ENCODE measurements at regions not wholly inside any gene's neighbourhood (a gene's known extent, or its start where the extent isn't known, plus 50 kb on each side); places are given as distances from the start of the nearest gene placed in this dataset.
"Not testable (repeated sequence)": the region's sequence is repeated elsewhere in the genome, so short reads cannot be mapped to it uniquely, and the experiment has no call there.

GRCh38 chr6:137810554-137811120, 56.4 kb upstream of the TNFAIP3 start:
- DNase-seq: no peak

GRCh38 chr6:137811121-137811915, 55.7 kb upstream of the TNFAIP3 start:
- DNase-seq: peak; percentile 91 to 93

GRCh38 chr6:137811916-137812553, 55.0 kb upstream of the TNFAIP3 start:
- DNase-seq: no peak

GRCh38 chr6:137813308-137813970, 53.6 kb upstream of the TNFAIP3 start:
- DNase-seq: no peak

- not testable (repeated sequence) for DNase-seq
These were observed 53.0 kb upstream of the TNFAIP3 start for GRCh38 chr6:137814030-137814429.

- no peak for DNase-seq
These were observed 51.4 kb upstream of the TNFAIP3 start for GRCh38 chr6:137815692-137816091.

GRCh38 chr6:137816133-137816579, 50.9 kb upstream of the TNFAIP3 start:
- DNase-seq: peak in 1 of 2 donors; percentile 54

GRCh38 chr6:137816688-137817618, 50.1 kb upstream of the TNFAIP3 start:
- DNase-seq: no peak
